Endothelial cell of umbilical vein (primary cell): ENCODE measurements at regions not wholly inside any gene's neighbourhood (a gene's known extent, or its start where the extent isn't known, plus 50 kb on each side); places are given as distances from the start of the nearest gene placed in this dataset.

Experiments used
- EZH2 ChIP-seq: IDR thresholded peaks from 2 replicates; pipeline ENCODE4 v1.6.1; 2012; ENCODE audit warnings: borderline replicate concordance, low read depth, mild to moderate bottlenecking, moderate library complexity, low read length, inconsistent platforms; ENCODE audit not compliant: severe bottlenecking
- FOS ChIP-seq: IDR thresholded peaks from 2 replicates; pipeline ENCODE4 v1.6.1; 2011; ENCODE audit warnings: mild to moderate bottlenecking, low read length, moderate library complexity, borderline replicate concordance; ENCODE audit not compliant: insufficient read depth
- GATA2 ChIP-seq: IDR thresholded peaks from 2 replicates; pipeline ENCODE4 v1.7.0; 2011; ENCODE audit warnings: low read depth, mild to moderate bottlenecking, moderate library complexity, mixed read lengths, low read length; ENCODE audit not compliant: insufficient read length, insufficient read depth
- JUN ChIP-seq: IDR thresholded peaks from 2 replicates; pipeline ENCODE4 v1.6.1; 2011; ENCODE audit warnings: borderline replicate concordance, low read depth; ENCODE audit not compliant: insufficient read length, insufficient read depth
- MYC ChIP-seq: IDR thresholded peaks from one replicate; pipeline ENCODE4 v1.6.1; 2011; ENCODE audit warnings: mild to moderate bottlenecking, low read depth, low read length
- POLR2A ChIP-seq: IDR thresholded peaks from 2 replicates; pipeline ENCODE4 v1.6.1; 2012; ENCODE audit warnings: low read depth, mild to moderate bottlenecking, control low read depth, low read length
- POLR2AphosphoS5 ChIP-seq: IDR thresholded peaks from 2 replicates; pipeline ENCODE4 v1.6.1; 2012; ENCODE audit warnings: low read depth, mild to moderate bottlenecking, control low read depth, low read length, moderate library complexity; ENCODE audit not compliant: insufficient read depth
- TF ChIP-seq, protein P1 (sequence below), 2 donors: IDR thresholded peaks; 1 replicate in 1 of 2; 2 replicates in 1 of 2; pipeline ENCODE4 v1.5.1; 2011; ENCODE audit warnings: low read length in 2 of 2, mild to moderate bottlenecking in 2 of 2, moderate library complexity in 2 of 2, control low read depth in 1 of 2, inconsistent platforms in 1 of 2, low read depth in 1 of 2; ENCODE audit not compliant: insufficient read depth in 1 of 2; ENCODE audit errors: extremely low read depth in 1 of 2
- TF ChIP-seq, protein P2 (sequence below): IDR thresholded peaks from 2 replicates; pipeline ENCODE4 v1.6.1; 2011; ENCODE audit not compliant: insufficient read depth, insufficient read length

GRCh38 chr1:30318413-30318812, 405.0 kb downstream of the MATN1 start:
- TF ChIP-seq, protein P1, sequence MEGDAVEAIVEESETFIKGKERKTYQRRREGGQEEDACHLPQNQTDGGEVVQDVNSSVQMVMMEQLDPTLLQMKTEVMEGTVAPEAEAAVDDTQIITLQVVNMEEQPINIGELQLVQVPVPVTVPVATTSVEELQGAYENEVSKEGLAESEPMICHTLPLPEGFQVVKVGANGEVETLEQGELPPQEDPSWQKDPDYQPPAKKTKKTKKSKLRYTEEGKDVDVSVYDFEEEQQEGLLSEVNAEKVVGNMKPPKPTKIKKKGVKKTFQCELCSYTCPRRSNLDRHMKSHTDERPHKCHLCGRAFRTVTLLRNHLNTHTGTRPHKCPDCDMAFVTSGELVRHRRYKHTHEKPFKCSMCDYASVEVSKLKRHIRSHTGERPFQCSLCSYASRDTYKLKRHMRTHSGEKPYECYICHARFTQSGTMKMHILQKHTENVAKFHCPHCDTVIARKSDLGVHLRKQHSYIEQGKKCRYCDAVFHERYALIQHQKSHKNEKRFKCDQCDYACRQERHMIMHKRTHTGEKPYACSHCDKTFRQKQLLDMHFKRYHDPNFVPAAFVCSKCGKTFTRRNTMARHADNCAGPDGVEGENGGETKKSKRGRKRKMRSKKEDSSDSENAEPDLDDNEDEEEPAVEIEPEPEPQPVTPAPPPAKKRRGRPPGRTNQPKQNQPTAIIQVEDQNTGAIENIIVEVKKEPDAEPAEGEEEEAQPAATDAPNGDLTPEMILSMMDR (IDR thresholded peaks at IDR 0.05; ENCODE audit: extremely low read depth in 1 of 2, insufficient read depth in 1 of 2, low read depth in 1 of 2, low read length in 2 of 2) = no peak
- TF ChIP-seq, protein P2, sequence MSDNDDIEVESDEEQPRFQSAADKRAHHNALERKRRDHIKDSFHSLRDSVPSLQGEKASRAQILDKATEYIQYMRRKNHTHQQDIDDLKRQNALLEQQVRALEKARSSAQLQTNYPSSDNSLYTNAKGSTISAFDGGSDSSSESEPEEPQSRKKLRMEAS = no peak
- TF ChIP-seq POLR2A (no peak), JUN (no peak), POLR2AphosphoS5 (no peak), EZH2 (no peak), MYC (no peak), FOS (no peak), GATA2 (no peak)
